VCaP (cell line): ENCODE measurements at regions not wholly inside any gene's neighbourhood (a gene's known extent, or its start where the extent isn't known, plus 50 kb on each side); places are given as distances from the start of the nearest gene placed in this dataset.

Experiments used
- H3K27ac ChIP-seq: fragments of 450-650 bp; 2 replicates; pipeline ENCODE4 v1.5.1; 2017
- TF ChIP-seq, protein P1 (sequence below): fragments of 450-650 bp; conservative IDR thresholded peaks from 2 replicates; pipeline ENCODE4 v1.5.1; 2017; ENCODE audit warnings: mild to moderate bottlenecking, moderate library complexity

DNA sequence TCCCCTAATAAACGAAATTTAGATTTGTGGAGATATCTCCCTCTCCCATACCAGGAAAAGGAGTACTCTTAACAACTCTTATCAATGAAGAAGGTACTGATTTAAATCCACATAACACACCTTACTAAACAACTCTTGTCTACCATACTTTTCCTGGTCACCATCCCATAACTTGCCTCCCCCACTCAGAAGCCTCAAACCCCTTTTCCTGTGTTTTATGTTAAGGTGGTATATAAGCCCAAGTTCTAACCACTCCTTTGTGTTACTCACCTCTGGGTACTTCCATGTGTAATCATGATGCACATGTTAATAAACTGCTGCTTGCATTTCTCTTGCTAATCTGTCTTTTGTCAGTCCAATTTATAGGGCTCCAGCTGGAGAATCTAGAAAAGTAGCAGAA is 330.7 kb downstream of the CD83 start:
- no peak overlapping the region for H3K27ac ChIP-seq
- TF ChIP-seq, protein P1, sequence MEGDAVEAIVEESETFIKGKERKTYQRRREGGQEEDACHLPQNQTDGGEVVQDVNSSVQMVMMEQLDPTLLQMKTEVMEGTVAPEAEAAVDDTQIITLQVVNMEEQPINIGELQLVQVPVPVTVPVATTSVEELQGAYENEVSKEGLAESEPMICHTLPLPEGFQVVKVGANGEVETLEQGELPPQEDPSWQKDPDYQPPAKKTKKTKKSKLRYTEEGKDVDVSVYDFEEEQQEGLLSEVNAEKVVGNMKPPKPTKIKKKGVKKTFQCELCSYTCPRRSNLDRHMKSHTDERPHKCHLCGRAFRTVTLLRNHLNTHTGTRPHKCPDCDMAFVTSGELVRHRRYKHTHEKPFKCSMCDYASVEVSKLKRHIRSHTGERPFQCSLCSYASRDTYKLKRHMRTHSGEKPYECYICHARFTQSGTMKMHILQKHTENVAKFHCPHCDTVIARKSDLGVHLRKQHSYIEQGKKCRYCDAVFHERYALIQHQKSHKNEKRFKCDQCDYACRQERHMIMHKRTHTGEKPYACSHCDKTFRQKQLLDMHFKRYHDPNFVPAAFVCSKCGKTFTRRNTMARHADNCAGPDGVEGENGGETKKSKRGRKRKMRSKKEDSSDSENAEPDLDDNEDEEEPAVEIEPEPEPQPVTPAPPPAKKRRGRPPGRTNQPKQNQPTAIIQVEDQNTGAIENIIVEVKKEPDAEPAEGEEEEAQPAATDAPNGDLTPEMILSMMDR, result no peak

DNA sequence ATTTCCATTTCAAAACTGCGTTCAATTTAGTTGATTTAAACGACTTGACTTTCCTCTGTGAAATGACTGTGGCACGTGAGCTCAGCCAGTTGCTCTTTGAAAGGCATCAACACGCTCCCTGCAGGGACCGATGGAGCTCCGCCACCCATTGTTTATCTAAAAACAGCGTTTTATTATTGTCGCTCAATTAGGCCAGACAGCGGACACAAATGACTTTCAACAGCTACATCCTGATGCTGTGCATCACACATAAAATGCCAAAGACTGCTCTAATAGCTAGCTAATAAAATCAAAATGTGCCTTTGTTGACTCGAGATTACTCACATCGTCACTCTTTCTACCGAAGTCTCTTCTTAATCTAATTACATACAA is 332.5 kb downstream of the CD83 start:
- no peak overlapping the region for H3K27ac ChIP-seq
- TF ChIP-seq, protein P1, result no peak

DNA sequence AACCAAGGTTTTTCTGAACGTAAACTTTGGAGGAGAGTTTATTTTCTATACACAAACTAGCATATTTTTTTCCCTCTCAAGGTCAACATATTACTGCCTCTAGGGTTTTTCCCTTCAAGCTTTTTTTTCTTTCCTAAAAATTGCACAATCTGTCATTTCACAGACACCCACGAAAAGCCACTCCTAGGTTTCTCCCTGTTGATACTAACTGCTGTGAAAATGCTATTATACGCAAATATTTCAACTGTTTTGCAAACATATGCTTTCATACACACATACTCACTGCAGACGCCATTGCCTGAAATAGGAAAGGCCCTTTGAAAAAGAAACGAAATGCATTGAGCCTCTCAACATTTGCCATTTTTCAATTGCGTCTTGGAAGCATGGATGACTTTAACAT is 333.0 kb downstream of the CD83 start:
- no peak overlapping the region for H3K27ac ChIP-seq
- TF ChIP-seq, protein P1, result no peak

DNA sequence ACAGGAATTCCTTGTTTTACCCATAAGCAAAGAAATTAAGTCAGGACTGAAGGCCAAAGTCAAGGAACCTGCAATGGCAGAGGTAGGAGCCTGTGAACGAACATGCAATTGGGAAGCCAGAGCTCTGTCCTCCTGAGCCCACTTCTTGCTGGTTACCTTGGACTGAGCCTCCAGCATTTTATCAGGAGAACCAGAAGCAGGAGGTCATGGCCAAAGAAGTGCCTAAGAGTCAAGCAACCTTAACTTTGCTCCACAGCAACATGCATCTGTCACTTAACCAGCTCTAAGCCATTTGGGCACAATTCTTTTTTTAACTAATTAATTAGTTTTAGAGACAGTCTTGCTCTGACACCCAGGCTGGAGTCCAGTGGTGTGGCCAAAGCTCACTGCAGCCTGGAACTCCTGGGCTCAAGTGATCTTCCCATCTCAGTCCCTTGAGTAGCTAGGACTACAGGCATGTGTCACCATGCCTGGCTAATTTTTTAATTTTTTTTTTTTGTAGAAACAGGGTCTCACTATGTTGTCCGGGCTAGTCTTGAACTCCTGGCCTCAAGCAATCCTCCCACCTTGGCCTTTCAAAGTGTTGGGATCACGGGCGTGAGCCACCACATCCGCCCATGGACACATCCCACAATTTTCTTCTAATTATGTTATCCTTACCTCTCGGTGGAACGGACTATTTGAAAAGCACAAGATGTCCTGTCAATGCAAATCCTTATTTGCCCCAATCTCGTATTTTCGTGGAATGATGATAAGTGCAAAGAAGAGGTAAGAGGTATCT is 334.2 kb downstream of the CD83 start:
- H3K27ac ChIP-seq, result no peak overlapping the region
- TF ChIP-seq, protein P1, result no peak

DNA sequence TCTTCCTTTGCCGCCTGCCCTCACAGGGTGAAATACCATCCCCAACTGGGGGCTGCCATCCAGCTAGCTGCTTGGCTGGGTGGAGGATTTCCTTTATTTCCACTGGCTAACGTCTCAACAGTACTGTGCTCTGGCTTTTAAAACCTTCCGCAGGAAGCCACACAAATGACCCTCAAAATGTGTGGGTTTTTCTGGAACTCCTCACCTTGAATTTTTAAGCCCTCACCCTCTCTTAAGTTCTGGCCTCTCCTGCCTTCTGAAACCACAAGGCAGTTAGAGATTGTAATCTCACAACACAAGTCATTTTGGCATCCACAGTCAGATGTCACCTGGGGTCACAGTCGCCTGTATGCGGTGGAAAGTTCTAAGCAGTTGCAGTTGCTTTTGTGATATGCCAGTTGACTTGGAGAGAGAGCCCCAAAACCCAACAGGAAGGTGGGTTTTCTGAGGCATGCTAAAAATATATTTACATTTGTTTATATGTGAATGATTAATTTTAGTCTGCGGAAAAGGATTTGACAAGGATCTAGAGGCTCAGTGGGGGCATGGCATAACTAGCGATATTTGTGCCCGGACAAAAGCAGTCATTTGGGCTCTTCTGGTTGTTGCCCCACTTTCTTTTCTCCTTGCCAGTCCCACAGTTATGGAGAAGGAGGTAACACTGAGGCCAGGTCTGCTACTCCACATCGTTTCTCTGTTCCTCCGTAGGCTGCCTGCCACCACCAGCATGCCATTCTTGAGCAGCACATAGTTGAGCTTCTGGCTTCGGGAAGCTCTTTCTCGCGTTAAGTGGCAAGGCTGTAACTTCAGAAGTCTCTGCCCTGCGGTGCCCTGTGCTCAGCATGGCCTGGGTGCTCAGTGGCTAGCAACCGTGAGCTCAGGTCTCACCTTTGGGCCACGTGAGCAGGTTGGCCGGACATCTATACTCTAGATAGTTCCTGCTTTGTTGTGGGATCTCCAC is 335.3 kb downstream of the CD83 start:
- TF ChIP-seq, protein P1, result no peak
- no peak overlapping the region for H3K27ac ChIP-seq

DNA sequence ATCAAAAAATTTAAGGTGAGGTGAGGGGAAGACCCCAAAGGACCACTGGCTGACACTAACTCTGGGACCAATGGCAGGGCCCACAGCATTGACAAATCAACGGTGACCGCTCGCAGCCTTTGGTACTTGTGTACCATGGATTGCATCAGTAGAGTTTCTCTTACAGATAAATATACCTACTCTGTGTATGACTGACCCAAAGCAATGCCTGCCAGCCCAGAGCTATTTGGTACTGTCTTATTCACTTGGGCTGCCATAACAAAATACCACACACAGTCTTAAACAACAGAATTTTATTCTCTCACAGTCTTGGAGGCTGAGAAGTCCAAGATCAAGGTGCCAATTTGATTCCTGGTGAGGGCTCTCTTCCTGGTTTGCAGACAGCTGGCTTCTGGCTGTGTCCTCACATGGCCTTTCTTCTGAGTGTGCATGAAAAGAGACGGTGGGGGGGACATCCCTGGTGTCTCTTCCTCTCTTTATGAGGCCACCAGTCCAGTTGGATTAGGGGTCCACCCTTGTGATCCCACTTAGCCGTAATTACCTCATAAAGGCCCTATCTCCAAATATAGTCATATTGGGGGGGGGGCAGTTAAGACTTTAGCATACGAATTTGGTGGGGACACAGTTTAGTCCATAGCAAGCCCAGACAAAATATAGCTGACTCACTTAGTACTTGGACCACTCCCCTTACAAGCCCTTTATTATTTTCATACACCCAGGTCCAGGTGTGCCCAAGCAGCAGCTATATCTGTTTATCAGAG is 336.3 kb downstream of the CD83 start:
- H3K27ac ChIP-seq, result no peak overlapping the region
- TF ChIP-seq, protein P1, result no peak

DNA sequence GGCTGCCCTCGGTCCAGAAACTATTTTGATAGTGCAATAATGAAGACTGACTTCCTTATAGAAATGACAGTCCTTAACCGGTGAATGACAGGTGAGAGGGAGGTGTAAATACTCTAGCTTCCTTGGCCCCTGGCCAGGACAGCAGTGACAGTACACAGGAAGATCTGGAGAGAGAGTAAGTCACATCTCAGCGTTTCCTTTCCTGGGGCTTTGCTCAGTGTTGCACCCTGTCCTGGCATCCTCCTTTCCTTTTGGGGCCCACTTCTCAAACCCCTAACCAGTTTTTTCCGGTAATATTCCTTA is 336.9 kb downstream of the CD83 start:
- TF ChIP-seq, protein P1, result no peak
- no peak overlapping the region for H3K27ac ChIP-seq
